Thoracic aorta (tissue), 2 donors: ENCODE measurements at regions not wholly inside any gene's neighbourhood (a gene's known extent, or its start where the extent isn't known, plus 50 kb on each side); places are given as distances from the start of the nearest gene placed in this dataset.

Source experiments
- ATAC-seq: fragments of 150-250 bp; one replicate; pipeline ENCODE4 v1.8.0; 2017; ENCODE audit warnings: low read depth; ENCODE audit not compliant: insufficient number of reproducible peaks, low FRiP score
- DNase-seq: peaks from one replicate; pipeline ENCODE4 v3.0.0-alpha.2; 2020; ENCODE audit warnings: low spot score
- H3K27ac ChIP-seq, 2 donors: fragments of 200-600 bp; sonication (generic); 1 replicate in 1 of 2; 2 replicates in 1 of 2; pipeline ENCODE4 v1.5.1; 2016; ENCODE audit warnings: mild to moderate bottlenecking in 2 of 2, moderate library complexity in 2 of 2
- H3K27me3 ChIP-seq: fragments of 200-600 bp; sonication (generic); replicated peaks from 2 replicates; pipeline ENCODE4 v1.6.0; 2016; ENCODE audit warnings: mild to moderate bottlenecking; ENCODE audit not compliant: insufficient read depth
- H3K36me3 ChIP-seq: fragments of 200-600 bp; sonication (generic); one replicate; pipeline ENCODE4 v1.5.1; 2016
- H3K4me1 ChIP-seq, 2 donors: fragments of 200-600 bp; sonication (generic); 1 replicate in 1 of 2; 2 replicates in 1 of 2; pipeline versions ENCODE4 v1.5.1 to v1.6.0; 2016; ENCODE audit warnings: low read depth in 2 of 2, mild to moderate bottlenecking in 1 of 2; ENCODE audit not compliant: control insufficient read depth in 1 of 2
- H3K4me3 ChIP-seq: fragments of 200-600 bp; sonication (generic); 2 replicates; pipeline ENCODE4 v1.5.1; 2016; ENCODE audit warnings: mild to moderate bottlenecking
- H3K9me3 ChIP-seq: fragments of 200-600 bp; sonication (generic); 2 replicates; pipeline ENCODE4 v1.5.1; 2016
- CTCF ChIP-seq: fragments of 200-600 bp; sonication (generic); IDR thresholded peaks from one replicate; pipeline ENCODE4 v1.5.1; 2019; ENCODE audit warnings: antibody characterized with exemption

DNA sequence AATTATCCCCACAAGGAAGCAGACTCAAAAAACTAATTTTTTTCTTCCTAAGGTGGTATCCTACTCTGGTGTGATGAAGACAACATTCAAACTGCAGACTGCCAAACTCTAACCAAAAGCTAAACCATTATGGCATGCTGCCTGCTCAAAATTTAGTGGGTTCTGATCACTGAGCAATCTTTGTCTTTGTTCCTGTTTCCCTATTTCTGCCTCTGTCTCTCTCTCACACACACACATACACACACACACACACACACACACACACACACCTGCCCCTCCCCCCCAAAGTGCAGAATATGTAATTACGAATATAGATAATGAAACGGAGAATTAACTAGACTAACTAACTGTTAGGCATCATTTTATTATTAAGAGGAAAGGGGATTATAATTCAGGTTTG lies 1278.6 kb downstream of the PCDH7 start:
- Histone ChIP-seq H3K36me3 (no peaks in the 10 kb centered on the region), H3K27ac (no peak overlapping the region), H3K4me1 (no peaks in the 10 kb centered on the region), H3K4me3 (no peak overlapping the region), H3K27me3 (no peaks in the 10 kb centered on the region), H3K9me3 (no peaks in the 10 kb centered on the region)
- TF ChIP-seq CTCF: no peak
- DNase-seq (no peak), ATAC-seq (no peak)

DNA sequence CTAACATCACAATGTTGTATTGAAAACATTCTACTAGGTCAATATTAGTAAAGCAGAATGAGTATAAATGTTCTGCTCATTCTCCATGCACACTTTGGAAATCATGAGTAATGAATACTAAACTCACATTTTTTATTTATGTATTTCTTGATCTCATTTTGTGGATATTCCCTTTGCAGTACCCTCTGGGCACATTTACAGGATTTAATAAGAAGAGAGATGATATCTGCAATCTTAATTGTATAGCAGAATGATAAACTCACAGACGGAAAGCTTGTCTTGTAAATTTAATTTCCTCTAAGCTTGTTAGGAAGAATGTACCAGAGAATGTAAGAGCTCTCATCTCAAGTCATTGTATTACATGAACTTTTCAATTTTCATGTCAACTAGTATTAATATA lies 1279.7 kb downstream of the PCDH7 start:
- TF ChIP-seq CTCF: no peak
- no peak overlapping the region for H3K27ac ChIP-seq
- H3K4me3 ChIP-seq: no peak overlapping the region
- no peaks in the 10 kb centered on the region for H3K9me3 ChIP-seq
- no peak for ATAC-seq
- no peak for DNase-seq
- H3K4me1 ChIP-seq: no peaks in the 10 kb centered on the region
- no peaks in the 10 kb centered on the region for H3K36me3 ChIP-seq
- H3K27me3 ChIP-seq: no peaks in the 10 kb centered on the region

GRCh38 chr4:32000846-32001488 lies 1280.8 kb downstream of the PCDH7 start:
- Histone ChIP-seq H3K27ac (no peak overlapping the region), H3K4me3 (no peak overlapping the region), H3K4me1 (no peaks in the 10 kb centered on the region), H3K36me3 (no peaks in the 10 kb centered on the region), H3K9me3 (no peaks in the 10 kb centered on the region), H3K27me3 (no peaks in the 10 kb centered on the region)
- no peak for TF ChIP-seq CTCF
- DNase-seq (no peak), ATAC-seq (no peak)

- ATAC-seq (no peak), DNase-seq (no peak)
- H3K36me3 ChIP-seq: no peaks in the 10 kb centered on the region
- no peak for TF ChIP-seq CTCF
- no peaks in the 10 kb centered on the region for H3K27me3 ChIP-seq
- H3K27ac ChIP-seq: no peak overlapping the region
- no peak overlapping the region for H3K4me3 ChIP-seq
- no peaks in the 10 kb centered on the region for H3K4me1 ChIP-seq
- no peaks in the 10 kb centered on the region for H3K9me3 ChIP-seq
Measured at GRCh38 chr4:32002037-32002747, 1282.0 kb downstream of the PCDH7 start.

DNA sequence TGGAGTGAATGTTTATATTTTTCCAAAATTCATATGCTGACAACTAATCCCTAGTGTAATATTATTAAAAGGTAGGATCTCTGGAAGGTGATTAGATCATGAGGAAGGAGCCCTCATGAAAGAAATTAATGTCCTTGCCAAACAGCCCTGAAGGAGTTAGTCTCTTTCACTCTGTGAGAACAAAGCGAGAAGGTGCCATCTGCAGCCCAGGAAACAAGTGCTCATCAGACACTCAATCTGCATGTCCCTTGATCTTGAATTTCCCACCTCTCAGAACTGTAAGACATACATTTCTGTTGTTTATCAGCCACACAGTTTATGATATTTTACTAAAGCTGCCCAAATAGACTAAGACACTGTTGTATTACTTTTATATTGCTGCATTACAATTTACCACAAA lies 1283.4 kb downstream of the PCDH7 start:
- no peaks in the 10 kb centered on the region for H3K9me3 ChIP-seq
- H3K36me3 ChIP-seq: no peaks in the 10 kb centered on the region
- no peaks in the 10 kb centered on the region for H3K4me1 ChIP-seq
- DNase-seq (no peak), ATAC-seq (no peak)
- H3K27ac ChIP-seq: no peak overlapping the region
- H3K4me3 ChIP-seq: no peak overlapping the region
- no peaks in the 10 kb centered on the region for H3K27me3 ChIP-seq
- no peak for TF ChIP-seq CTCF
